ENCODE measurements at regions not wholly inside any gene's neighbourhood (a gene's known extent, or its start where the extent isn't known, plus 50 kb on each side); places are given as distances from the start of the nearest gene placed in this dataset.

- in situ Hi-C loops (cut with HindIII; ENCODE audit: extremely low pct_ligation_motif_present, low pct_unique_long_range_greater_than_20kb) (no loop called here), intact Hi-C loops (cut with micrococcal nuclease; ENCODE audit: unreplicated experiment) (no loop called here)
- H3K27me3 ChIP-seq (ENCODE audit: control insufficient read depth in 1 of 2, insufficient read depth in 2 of 2, low read length in 2 of 2), result peaks cover 8 to 45% of the 10 kb centered on the region in 2 experiments
- no peak for ATAC-seq
- H3K4me1 ChIP-seq (ENCODE audit: insufficient read depth, low read length), result no peaks in the 10 kb centered on the region
- BruUV-seq (replicated peaks), result no TSS peak
- H3K27ac ChIP-seq (ENCODE audit: extremely low read length, insufficient read depth, low read length), result no peak overlapping the region
- H3K36me3 ChIP-seq (replicated peaks in 1 of 2; ENCODE audit: control insufficient read depth in 1 of 2, insufficient read depth in 2 of 2, low read length in 2 of 2), result no peaks in the 10 kb centered on the region
- TF ChIP-seq ZNF629 (CRISPR knock-in tag; conservative IDR thresholded peaks at IDR 0.05), result peak; percentile 56
- TF ChIP-seq, protein P1, sequence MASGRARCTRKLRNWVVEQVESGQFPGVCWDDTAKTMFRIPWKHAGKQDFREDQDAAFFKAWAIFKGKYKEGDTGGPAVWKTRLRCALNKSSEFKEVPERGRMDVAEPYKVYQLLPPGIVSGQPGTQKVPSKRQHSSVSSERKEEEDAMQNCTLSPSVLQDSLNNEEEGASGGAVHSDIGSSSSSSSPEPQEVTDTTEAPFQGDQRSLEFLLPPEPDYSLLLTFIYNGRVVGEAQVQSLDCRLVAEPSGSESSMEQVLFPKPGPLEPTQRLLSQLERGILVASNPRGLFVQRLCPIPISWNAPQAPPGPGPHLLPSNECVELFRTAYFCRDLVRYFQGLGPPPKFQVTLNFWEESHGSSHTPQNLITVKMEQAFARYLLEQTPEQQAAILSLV (CRISPR knock-in tag; IDR thresholded peaks at IDR 0.05; ENCODE audit: borderline replicate concordance), result no peak
- TF ChIP-seq HMGA1 (CRISPR knock-in tag; conservative IDR thresholded peaks at IDR 0.05), result no peak
- TF ChIP-seq THYN1 (CRISPR knock-in tag; IDR thresholded peaks at IDR 0.05; ENCODE audit: borderline replicate concordance, low read depth), result no peak
- no peak for TF ChIP-seq ZNF234 (CRISPR knock-in tag; conservative IDR thresholded peaks at IDR 0.05)
- TF ChIP-seq SIN3A (IDR thresholded peaks at IDR 0.05; ENCODE audit: borderline replicate concordance, low read depth, low read length), result no peak
- no peak for TF ChIP-seq BRF2 (CRISPR knock-in tag; IDR thresholded peaks at IDR 0.05)
- TF ChIP-seq MAZ (IDR thresholded peaks at IDR 0.05; ENCODE audit: borderline replicate concordance, low read depth, low read length), result no peak
- TF ChIP-seq MAZ (CRISPR knock-in tag; IDR thresholded peaks at IDR 0.05; ENCODE audit: low read depth), result no peak
- no peak overlapping the region for H3K4me2 ChIP-seq (ENCODE audit: low read depth, low read length)
- no peak for FAIRE-seq
- POLR2A ChIA-PET, result no interaction called here
- no peaks in the 10 kb centered on the region for H3K9me3 ChIP-seq (ENCODE audit: low read length)
- no peak overlapping the region for H2AFZ ChIP-seq (ENCODE audit: low read length)
- H3K9ac ChIP-seq (ENCODE audit: insufficient read depth, low read depth, low read length), result no peak overlapping the region
- CTCF ChIA-PET (ENCODE audit: low intra/inter-chr PET ratio, low total read pairs), result no interaction called here
- no peak for DNase-seq (ENCODE audit: low spot score)
- no peak overlapping the region for H3K4me3 ChIP-seq (replicated peaks in 1 of 3; ENCODE audit: insufficient read depth in 1 of 3, low read depth in 2 of 3, low read length in 3 of 3)
- WGBS (ENCODE audit: low lambda C conversion rate), result 26% methylated on average over 3 of the region's 3 CpGs
- no peaks in the 10 kb centered on the region for H3K79me2 ChIP-seq (ENCODE audit: insufficient read depth, low read length)
- no peaks in the 10 kb centered on the region for H4K20me1 ChIP-seq (ENCODE audit: insufficient read depth, low read length)
These were observed 136.3 kb downstream of the CYP26B1 start for GRCh38 chr2:72011370-72011689.

Measured in HepG2 (cell line).